Type B pancreatic cell (in vitro differentiated cells): ENCODE measurements at regions not wholly inside any gene's neighbourhood (a gene's known extent, or its start where the extent isn't known, plus 50 kb on each side); places are given as distances from the start of the nearest gene placed in this dataset.
A peak's percentile ranks its signal among the peaks of the same experiment; 100 is the strongest.

ENCODE experiments used
- DNase-seq: peaks from one replicate; pipeline ENCODE4 v3.0.0; 2021; ENCODE audit warnings: mixed read lengths; ENCODE audit not compliant: unreplicated experiment; ENCODE audit errors: extremely low spot score
- H3K27ac Mint-ChIP-seq: 2 replicates; pipeline ENCODE4 v1.8.0; 2021; ENCODE audit warnings: mild to moderate bottlenecking, mixed read lengths
- H3K27me3 Mint-ChIP-seq: 2 replicates; pipeline ENCODE4 v1.8.0; 2021; ENCODE audit warnings: mixed read lengths
- H3K36me3 Mint-ChIP-seq: 2 replicates; pipeline ENCODE4 v1.8.0; 2021; ENCODE audit warnings: mixed read lengths
- H3K4me1 Mint-ChIP-seq: one replicate; pipeline ENCODE4 v1.8.0; 2021; ENCODE audit warnings: mixed read lengths; ENCODE audit not compliant: unreplicated experiment
- H3K4me3 Mint-ChIP-seq: 2 replicates; pipeline ENCODE4 v1.8.0; 2021; ENCODE audit warnings: mild to moderate bottlenecking, mixed read lengths
- H3K9me3 Mint-ChIP-seq: 2 replicates; pipeline ENCODE4 v1.8.0; 2021; ENCODE audit warnings: mixed read lengths
- TF ChIP-seq, protein P1 (sequence below): fragments of 200-600 bp; sonication (generic); conservative IDR thresholded peaks from 2 replicates; pipeline ENCODE4 v1.5.0; 2021; ENCODE audit warnings: antibody characterized with exemption, mild to moderate bottlenecking

DNA sequence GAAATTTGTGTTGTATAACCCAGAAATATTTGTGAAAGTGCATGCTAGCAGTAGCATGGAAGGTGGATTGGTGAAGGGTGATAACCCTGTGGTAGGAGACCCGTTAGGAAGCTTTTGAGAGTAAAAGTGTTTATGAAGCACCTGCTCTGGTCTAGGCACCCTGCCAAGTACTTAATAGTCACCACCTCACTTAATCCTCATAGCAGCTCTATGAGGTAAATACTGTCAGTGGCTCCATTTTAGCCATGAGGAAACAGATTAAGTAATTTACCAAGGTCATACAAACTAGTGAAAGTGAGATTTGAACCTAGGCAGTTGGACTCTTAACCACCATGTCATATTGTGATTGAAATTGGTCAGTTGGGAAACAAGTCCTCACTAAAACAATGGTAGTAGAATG is 66.8 kb downstream of the TET3 start:
- TF ChIP-seq, protein P1, sequence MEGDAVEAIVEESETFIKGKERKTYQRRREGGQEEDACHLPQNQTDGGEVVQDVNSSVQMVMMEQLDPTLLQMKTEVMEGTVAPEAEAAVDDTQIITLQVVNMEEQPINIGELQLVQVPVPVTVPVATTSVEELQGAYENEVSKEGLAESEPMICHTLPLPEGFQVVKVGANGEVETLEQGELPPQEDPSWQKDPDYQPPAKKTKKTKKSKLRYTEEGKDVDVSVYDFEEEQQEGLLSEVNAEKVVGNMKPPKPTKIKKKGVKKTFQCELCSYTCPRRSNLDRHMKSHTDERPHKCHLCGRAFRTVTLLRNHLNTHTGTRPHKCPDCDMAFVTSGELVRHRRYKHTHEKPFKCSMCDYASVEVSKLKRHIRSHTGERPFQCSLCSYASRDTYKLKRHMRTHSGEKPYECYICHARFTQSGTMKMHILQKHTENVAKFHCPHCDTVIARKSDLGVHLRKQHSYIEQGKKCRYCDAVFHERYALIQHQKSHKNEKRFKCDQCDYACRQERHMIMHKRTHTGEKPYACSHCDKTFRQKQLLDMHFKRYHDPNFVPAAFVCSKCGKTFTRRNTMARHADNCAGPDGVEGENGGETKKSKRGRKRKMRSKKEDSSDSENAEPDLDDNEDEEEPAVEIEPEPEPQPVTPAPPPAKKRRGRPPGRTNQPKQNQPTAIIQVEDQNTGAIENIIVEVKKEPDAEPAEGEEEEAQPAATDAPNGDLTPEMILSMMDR: no peak
- no peaks in the 10 kb centered on the region for H3K27me3 Mint-ChIP-seq
- H3K4me3 Mint-ChIP-seq: peak overlapping the region; percentile 13
- H3K27ac Mint-ChIP-seq: peak overlapping the region; percentile 91
- no peak for DNase-seq
- H3K4me1 Mint-ChIP-seq: peaks cover 34% of the 10 kb centered on the region
- H3K36me3 Mint-ChIP-seq: peaks cover 36% of the 10 kb centered on the region
- H3K9me3 Mint-ChIP-seq: no peaks in the 10 kb centered on the region

DNA sequence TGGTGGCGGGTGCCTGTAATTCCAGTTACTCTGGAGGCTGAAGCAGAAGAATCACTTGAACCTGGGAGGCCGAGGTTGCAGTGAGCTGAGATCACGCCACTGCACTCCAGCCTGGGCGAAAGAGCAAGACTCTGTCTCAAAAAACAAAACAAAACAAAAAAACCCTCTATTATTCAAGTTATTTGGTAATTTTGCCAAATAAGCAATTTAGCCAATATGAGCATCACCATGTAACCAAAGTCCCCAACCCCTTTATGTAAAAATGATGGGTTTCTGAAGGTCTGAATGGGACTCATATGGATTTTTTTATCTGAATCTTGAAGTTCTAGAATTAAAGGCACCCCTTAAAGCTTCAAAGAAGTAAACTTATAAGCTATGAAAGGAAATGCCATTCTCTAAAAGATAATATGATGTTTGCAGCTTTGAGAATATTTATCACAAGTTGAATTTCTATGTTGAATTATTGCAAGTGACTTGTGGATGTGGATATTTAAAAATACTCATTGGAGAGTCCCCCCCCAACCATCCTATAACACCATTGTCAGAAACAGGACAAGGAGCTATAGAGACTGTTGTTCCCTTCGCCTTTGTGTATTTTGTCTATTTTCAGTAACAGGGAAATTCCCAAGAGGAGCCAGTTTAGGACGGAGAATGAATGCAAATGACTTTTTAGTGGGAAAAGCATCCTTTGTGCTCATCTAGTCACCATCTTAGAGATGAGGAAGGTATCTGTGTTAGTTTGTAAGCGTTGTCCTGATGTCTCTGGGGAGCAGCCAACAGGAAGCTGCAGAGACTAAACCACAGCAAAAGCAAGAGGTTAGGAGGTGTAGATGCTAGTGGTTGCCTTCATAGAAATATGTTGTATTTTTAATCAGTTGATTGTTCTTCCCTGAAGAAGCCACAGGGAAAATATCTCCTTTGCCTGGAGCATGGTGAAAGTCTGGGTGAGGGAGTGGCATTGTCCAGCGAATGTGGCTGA is 68.3 kb downstream of the TET3 start:
- Mint-ChIP-seq H3K4me1 (peaks cover 35% of the 10 kb centered on the region), H3K27ac (peak overlapping the region; percentile 94), H3K27me3 (no peaks in the 10 kb centered on the region), H3K9me3 (no peaks in the 10 kb centered on the region), H3K36me3 (peaks cover 36% of the 10 kb centered on the region), H3K4me3 (peak overlapping the region; percentile 61)
- no peak for DNase-seq
- TF ChIP-seq, protein P1: no peak

DNA sequence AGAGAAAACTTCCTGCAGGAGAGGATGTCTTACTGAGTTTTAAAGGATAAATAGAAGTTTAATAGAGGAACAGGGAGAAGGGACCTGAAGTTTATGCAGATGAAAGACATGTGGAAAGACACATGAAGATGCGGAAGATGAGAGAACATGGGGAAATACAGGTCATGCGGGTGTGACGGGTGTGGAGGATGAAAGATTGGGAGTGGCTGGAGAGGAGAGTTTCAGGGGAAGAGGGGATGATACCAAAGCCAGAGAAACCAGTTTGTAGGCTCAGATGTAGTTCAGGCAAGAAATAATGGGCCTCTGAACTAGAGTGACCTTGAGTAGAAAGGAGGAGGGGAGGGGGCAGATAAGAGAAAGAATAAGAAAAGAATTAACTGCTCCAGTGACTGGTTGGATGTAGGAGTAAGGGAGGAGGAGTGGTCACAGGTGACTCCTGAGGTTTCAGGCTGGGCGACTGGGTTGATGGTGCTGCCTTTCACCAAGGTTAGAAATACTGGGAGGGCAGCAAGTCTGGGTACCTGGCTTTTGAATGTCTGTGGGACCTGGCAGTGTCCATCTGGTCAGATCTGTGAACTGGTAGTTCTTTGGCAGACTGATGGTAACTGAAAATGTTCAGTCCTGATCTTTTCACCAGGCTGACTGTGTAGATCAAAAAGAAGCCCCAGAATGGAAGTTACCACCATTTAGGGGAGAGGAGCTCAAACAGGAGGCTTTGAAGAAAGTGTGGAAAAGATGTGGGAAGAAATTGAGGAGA is 69.4 kb downstream of the TET3 start:
- Mint-ChIP-seq H3K36me3 (peaks cover 28% of the 10 kb centered on the region), H3K4me3 (peak overlapping the region; percentile 61), H3K9me3 (no peaks in the 10 kb centered on the region), H3K27me3 (no peaks in the 10 kb centered on the region), H3K27ac (peak overlapping the region; percentile 94), H3K4me1 (peaks cover 27% of the 10 kb centered on the region)
- TF ChIP-seq, protein P1: no peak
- no peak for DNase-seq

DNA sequence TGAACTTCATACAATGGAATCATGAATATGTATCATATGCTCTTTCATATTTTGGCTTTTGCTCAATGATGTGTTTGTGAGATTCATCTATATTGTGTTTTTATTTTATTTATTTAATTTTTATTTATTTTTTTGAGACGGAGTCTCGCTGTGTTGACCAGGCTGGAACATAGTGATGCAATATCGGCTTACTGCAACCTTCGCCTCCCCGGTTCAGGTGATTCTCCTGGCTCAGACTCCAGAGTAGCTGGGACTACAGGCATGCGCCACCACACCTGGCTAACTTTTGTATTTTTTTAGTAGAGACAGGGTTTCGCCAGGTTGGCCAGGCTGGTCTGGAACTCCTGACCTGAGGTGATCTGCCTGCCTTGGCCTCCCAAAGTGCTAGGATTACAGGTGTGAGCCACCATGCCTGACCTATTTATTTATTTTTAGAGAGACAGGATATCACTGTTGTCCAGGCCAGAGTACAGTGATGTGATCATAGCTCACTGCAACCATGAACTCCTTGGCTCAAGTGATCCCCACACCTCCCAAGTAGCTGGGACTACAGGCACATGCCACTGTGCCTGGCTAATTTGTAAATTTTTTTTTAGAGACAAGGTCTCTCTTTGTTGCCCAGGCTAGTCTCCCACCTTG is 74.5 kb downstream of the TET3 start:
- Mint-ChIP-seq H3K9me3 (no peaks in the 10 kb centered on the region), H3K4me3 (no peak overlapping the region), H3K4me1 (peaks cover 14% of the 10 kb centered on the region), H3K27ac (no peak overlapping the region), H3K36me3 (peaks cover 31% of the 10 kb centered on the region), H3K27me3 (no peaks in the 10 kb centered on the region)
- DNase-seq: no peak
- TF ChIP-seq, protein P1: no peak

DNA sequence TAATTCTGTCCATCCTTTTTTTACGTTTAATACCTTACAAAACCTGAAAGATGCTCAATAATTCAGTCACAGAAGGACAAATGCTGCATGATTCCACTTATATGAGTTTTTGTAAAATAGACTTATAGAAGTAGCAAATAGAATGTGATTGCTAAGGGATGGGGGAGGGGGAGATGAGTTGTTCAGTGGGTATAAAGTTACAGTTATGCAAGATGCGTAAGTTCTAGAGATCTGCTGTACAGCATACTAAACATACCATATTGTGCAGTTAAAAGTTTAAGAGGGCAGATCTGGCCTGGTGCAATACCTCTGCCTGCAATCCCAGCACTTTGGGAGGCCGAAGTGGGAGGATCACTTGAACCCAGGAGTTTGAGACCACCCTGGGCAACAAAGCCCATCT is 78.8 kb downstream of the TET3 start:
- peaks cover 20% of the 10 kb centered on the region for H3K4me1 Mint-ChIP-seq
- no peaks in the 10 kb centered on the region for H3K27me3 Mint-ChIP-seq
- H3K9me3 Mint-ChIP-seq: no peaks in the 10 kb centered on the region
- no peak overlapping the region for H3K4me3 Mint-ChIP-seq
- TF ChIP-seq, protein P1: no peak
- peak overlapping the region; percentile 42 for H3K27ac Mint-ChIP-seq
- peaks cover 27% of the 10 kb centered on the region for H3K36me3 Mint-ChIP-seq
- no peak for DNase-seq
